OCI-LY7 (cell line): ENCODE measurements at regions not wholly inside any gene's neighbourhood (a gene's known extent, or its start where the extent isn't known, plus 50 kb on each side); places are given as distances from the start of the nearest gene placed in this dataset.

ENCODE experiments used
- BruUV-seq: library from RNA; stranded (reverse); fragments of 400-500 nt; replicated peaks from 2 replicates; lab custom pipeline; 2021; lab: Mats Ljungman, UMichigan
- CTCF ChIA-PET: fragments of 300-600 bp; sonication (Branson Sonifier 250); formaldehyde crosslinking; loops from one replicate; lab custom pipeline; 2022; ENCODE audit warnings: antibody characterized with exemption; ENCODE audit not compliant: unreplicated experiment; lab: Charles Lee
- POLR2A ChIA-PET: fragments of 300-600 bp; sonication (Branson Sonifier 250); formaldehyde crosslinking; loops from one replicate; lab custom pipeline; 2022; ENCODE audit warnings: antibody characterized with exemption; lab: Charles Lee
- DNase-seq: peaks from one replicate; pipeline ENCODE4 v3.0.0-alpha.2; 2015; ENCODE audit warnings: low spot score
- H2AFZ ChIP-seq: fragments of 200-600 bp; sonication (generic), shearing (Covaris generic); 2 replicates; pipeline ENCODE4 v1.6.1; 2014; ENCODE audit warnings: mild to moderate bottlenecking, antibody characterized with exemption, low read length, moderate library complexity
- H3K27ac ChIP-seq: fragments of 200-600 bp; sonication (generic); 2 replicates; pipeline ENCODE4 v1.5.1; 2014; ENCODE audit warnings: mixed run types, low read depth, mild to moderate bottlenecking, moderate library complexity, low read length, inconsistent platforms; ENCODE audit not compliant: poor library complexity, severe bottlenecking
- H3K36me3 ChIP-seq: fragments of 200-600 bp; sonication (generic); 2 replicates; pipeline ENCODE4 v1.6.1; 2014; ENCODE audit warnings: mild to moderate bottlenecking, antibody characterized with exemption, low read length, moderate library complexity, mixed read lengths; ENCODE audit not compliant: insufficient read depth
- H3K4me1 ChIP-seq: fragments of 200-600 bp; sonication (generic); 2 replicates; pipeline ENCODE4 v1.5.1; 2014; ENCODE audit warnings: mild to moderate bottlenecking, low read length; ENCODE audit not compliant: insufficient read depth, poor library complexity, severe bottlenecking
- H3K4me2 ChIP-seq: fragments of 200-600 bp; sonication (generic); 2 replicates; pipeline ENCODE4 v1.6.1; 2014; ENCODE audit warnings: mild to moderate bottlenecking, low read length
- H3K4me3 ChIP-seq: fragments of 200-600 bp; sonication (generic); 2 replicates; pipeline ENCODE4 v1.5.1; 2014; ENCODE audit warnings: mild to moderate bottlenecking, low read depth, low read length; ENCODE audit not compliant: poor library complexity, severe bottlenecking
- H3K79me2 ChIP-seq: fragments of 200-600 bp; sonication (generic); 2 replicates; pipeline ENCODE4 v1.6.1; 2016; ENCODE audit warnings: low read depth, mild to moderate bottlenecking, low read length, moderate library complexity, mixed read lengths; ENCODE audit not compliant: insufficient read depth
- H3K9me2 ChIP-seq: fragments of 200-600 bp; sonication (generic); 2 replicates; pipeline ENCODE4 v1.6.1; 2016; ENCODE audit warnings: mild to moderate bottlenecking, low read length, mixed read lengths; ENCODE audit not compliant: insufficient read depth
- H3K9me3 ChIP-seq: fragments of 200-600 bp; sonication (generic); 2 replicates; pipeline ENCODE4 v1.6.1; 2014; ENCODE audit warnings: mild to moderate bottlenecking, mixed run types, low read length, mixed read lengths
- H4K20me1 ChIP-seq: fragments of 200-600 bp; sonication (generic); 2 replicates; pipeline ENCODE4 v1.6.1; 2014; ENCODE audit warnings: mild to moderate bottlenecking, antibody characterized with exemption, low read length, moderate library complexity, mixed read lengths; ENCODE audit not compliant: insufficient read depth
- EZH2phosphoT487 ChIP-seq: fragments of 200-600 bp; sonication (generic); IDR thresholded peaks from 2 replicates; pipeline ENCODE4 v1.6.1; 2018; ENCODE audit warnings: low read depth, borderline replicate concordance, mild to moderate bottlenecking, mixed run types, antibody characterized with exemption, low read length, moderate library complexity, mixed read lengths
- intact Hi-C: fragments of 100-400 bp; cut with micrococcal nuclease; formaldehyde crosslinking; loops from one replicate; pipeline ENCODE4 v1.10.0; 2022; ENCODE audit not compliant: unreplicated experiment
- TF ChIP-seq, protein P1 (sequence below): fragments of 200-600 bp; sonication (generic); conservative IDR thresholded peaks from 2 replicates; pipeline ENCODE4 v1.5.1; 2014; ENCODE audit warnings: mild to moderate bottlenecking, antibody characterized with exemption, low read length, moderate library complexity, mixed read lengths

DNA sequence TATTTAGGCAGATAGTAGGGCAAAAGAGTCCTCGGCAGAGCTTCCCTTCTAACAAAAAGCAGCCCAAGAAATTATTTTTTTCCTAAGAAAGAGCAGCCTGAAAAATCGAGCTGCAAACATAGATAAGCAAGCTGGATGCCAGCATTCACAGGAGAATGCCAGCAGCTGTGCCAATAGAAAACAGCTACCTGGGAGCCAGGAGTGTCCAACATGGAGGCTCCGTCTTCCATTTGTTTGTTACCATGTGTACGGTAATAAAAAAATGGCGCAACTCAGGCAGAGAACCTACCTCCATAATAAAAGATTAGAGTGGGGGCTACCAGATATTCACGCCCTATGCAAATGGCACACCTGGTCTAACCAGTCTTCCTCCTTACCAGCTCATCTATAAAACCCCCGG, 77.6 kb upstream of the IPO5 start:
- Histone ChIP-seq H3K36me3 (no peaks in the 10 kb centered on the region), H3K27ac (no peak overlapping the region), H3K9me3 (no peaks in the 10 kb centered on the region), H4K20me1 (no peaks in the 10 kb centered on the region), H2AFZ (no peak overlapping the region), H3K4me3 (no peak overlapping the region), H3K4me1 (no peaks in the 10 kb centered on the region), H3K9me2 (no peaks in the 10 kb centered on the region), H3K79me2 (no peaks in the 10 kb centered on the region), H3K4me2 (no peak overlapping the region)
- BruUV-seq, result no TSS peak
- intact Hi-C loops, result no loop called here
- no peak for DNase-seq
- TF ChIP-seq, protein P1, sequence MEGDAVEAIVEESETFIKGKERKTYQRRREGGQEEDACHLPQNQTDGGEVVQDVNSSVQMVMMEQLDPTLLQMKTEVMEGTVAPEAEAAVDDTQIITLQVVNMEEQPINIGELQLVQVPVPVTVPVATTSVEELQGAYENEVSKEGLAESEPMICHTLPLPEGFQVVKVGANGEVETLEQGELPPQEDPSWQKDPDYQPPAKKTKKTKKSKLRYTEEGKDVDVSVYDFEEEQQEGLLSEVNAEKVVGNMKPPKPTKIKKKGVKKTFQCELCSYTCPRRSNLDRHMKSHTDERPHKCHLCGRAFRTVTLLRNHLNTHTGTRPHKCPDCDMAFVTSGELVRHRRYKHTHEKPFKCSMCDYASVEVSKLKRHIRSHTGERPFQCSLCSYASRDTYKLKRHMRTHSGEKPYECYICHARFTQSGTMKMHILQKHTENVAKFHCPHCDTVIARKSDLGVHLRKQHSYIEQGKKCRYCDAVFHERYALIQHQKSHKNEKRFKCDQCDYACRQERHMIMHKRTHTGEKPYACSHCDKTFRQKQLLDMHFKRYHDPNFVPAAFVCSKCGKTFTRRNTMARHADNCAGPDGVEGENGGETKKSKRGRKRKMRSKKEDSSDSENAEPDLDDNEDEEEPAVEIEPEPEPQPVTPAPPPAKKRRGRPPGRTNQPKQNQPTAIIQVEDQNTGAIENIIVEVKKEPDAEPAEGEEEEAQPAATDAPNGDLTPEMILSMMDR, result no peak
- no peak for TF ChIP-seq EZH2phosphoT487
- ChIA-PET CTCF (no interaction called here), POLR2A (no interaction called here)

DNA sequence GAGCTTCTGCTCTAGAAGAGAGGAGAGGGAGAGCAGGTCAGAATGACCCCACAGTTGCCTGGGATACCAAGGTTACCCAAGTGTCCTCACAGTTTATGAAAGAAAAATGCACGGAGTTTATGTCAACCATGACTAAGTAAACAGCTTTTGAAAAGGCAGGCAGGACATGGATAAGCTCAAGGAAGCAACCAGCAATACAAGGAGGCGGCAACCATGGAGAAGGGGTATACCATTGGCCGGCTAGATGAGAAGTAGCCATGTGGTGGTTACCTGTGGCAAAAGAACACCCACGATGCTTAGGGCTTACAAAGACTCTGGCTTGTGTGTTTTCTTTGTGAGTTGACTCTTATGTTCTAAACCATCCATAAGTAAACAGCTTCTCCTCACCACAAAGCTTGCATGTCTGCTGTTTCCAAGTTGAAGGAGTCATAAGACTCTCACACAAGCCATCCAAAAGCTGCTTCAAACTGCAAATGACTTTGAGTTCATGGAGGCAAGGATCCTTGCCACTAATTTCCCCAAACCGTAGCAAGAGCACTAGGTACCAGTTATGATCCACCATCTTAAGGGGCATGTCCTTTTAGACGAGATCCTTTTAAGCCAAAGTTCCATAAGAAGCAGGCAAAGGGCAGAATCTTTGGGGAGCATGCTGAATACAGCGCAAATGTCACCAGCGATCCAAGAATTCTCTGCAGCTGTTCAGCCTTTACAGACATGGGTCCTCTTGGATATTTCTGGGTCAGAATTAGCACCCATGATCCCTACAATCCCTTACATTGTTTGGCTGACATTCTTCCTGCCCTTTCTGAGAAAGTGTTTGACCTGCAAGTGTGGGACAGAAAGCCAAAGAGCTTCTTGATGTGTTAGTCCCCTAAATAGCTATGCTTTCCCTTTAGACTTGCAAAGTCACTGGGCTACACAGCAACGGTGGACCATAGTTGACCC, 74.8 kb upstream of the IPO5 start:
- POLR2A ChIA-PET, result no interaction called here
- no peak overlapping the region for H3K4me3 ChIP-seq
- BruUV-seq, result no TSS peak
- no peaks in the 10 kb centered on the region for H3K4me1 ChIP-seq
- CTCF ChIA-PET, result no interaction called here
- H2AFZ ChIP-seq, result no peak overlapping the region
- H3K36me3 ChIP-seq, result no peaks in the 10 kb centered on the region
- intact Hi-C loops, result no loop called here
- no peak overlapping the region for H3K4me2 ChIP-seq
- H3K27ac ChIP-seq, result no peak overlapping the region
- no peaks in the 10 kb centered on the region for H4K20me1 ChIP-seq
- no peaks in the 10 kb centered on the region for H3K9me2 ChIP-seq
- DNase-seq, result no peak
- no peaks in the 10 kb centered on the region for H3K9me3 ChIP-seq
- TF ChIP-seq, protein P1, result no peak
- TF ChIP-seq EZH2phosphoT487, result no peak
- no peaks in the 10 kb centered on the region for H3K79me2 ChIP-seq
